A549 (cell line): ENCODE measurements at regions not wholly inside any gene's neighbourhood (a gene's known extent, or its start where the extent isn't known, plus 50 kb on each side); places are given as distances from the start of the nearest gene placed in this dataset.

Source experiments
- ATAC-seq, 2 experiments: fragments of 200-7000 bp in 1 of 2; fragments of >200 bp in 1 of 2; cut with Nextera tagmentation in 1 of 2; cut with Tn5 transposase in 1 of 2; 3 replicates each; pipeline versions ENCODE4 v1.8.0 to v1.9.1; 2018 to 2020; ENCODE audit warnings: mild to moderate bottlenecking in 1 of 2, moderate library complexity in 1 of 2
- CTCF ChIA-PET: fragments of 300-600 bp; sonication (Branson Sonifier 250); formaldehyde crosslinking; extraction: SDS; loops from one replicate; lab custom pipeline; 2021; ENCODE audit warnings: antibody characterized with exemption, inconsistent platforms; lab: Yijun Ruan, JAX
- POLR2A ChIA-PET: fragments of 350-600 bp; formaldehyde crosslinking; extraction: SDS; loops from one replicate; lab custom pipeline; 2021; ENCODE audit warnings: antibody characterized with exemption, inconsistent platforms; lab: Yijun Ruan, JAX
- DNase-seq, 2 experiments: peaks; one replicate each; pipeline versions ENCODE4 v3.0.0 to v3.0.0-alpha.2; 2011 to 2016; ENCODE audit warnings: low read depth in 1 of 2, low spot score in 1 of 2
- FAIRE-seq: peaks from 2 replicates; lab custom pipeline; 2011; peaks lifted over from hg19 to GRCh38; lab: Jason Lieb, UNC
- H3K27ac ChIP-seq, 2 experiments: fragments of >200 bp; sonication (Bioruptor Twin); formaldehyde crosslinking; 3 replicates each; pipeline ENCODE4 v1.5.1; 2016 to 2017
- H3K4me1 ChIP-seq: fragments of >200 bp; sonication (Bioruptor Twin); formaldehyde crosslinking; 3 replicates; pipeline ENCODE4 v1.6.1; 2016
- H3K4me2 ChIP-seq: fragments of >200 bp; sonication (Bioruptor Twin); formaldehyde crosslinking; 3 replicates; pipeline ENCODE4 v1.6.1; 2016
- H3K4me3 ChIP-seq: fragments of >200 bp; sonication (Bioruptor Twin); formaldehyde crosslinking; 3 replicates; pipeline ENCODE4 v1.5.1; 2016
- H3K9me3 ChIP-seq: fragments of >200 bp; sonication (Bioruptor Twin); formaldehyde crosslinking; 3 replicates; pipeline ENCODE4 v1.6.1; 2016
- EHF ChIP-seq: fragments of 250-450 bp; sonication (Bioruptor Pico); IDR thresholded peaks from 2 replicates; pipeline ENCODE4 v1.5.0; 2020; ENCODE audit warnings: mild to moderate bottlenecking
- EP300 ChIP-seq, 2 experiments: fragments of >200 bp; sonication (Bioruptor Twin); formaldehyde crosslinking; IDR thresholded peaks; 2 replicates in 1 of 2; 3 replicates in 1 of 2; pipeline ENCODE4 v1.6.1; 2016 to 2017
- ESRRA ChIP-seq: fragments of 150-350 bp; IDR thresholded peaks from 2 replicates; pipeline ENCODE4 v1.6.1; 2014; ENCODE audit warnings: mild to moderate bottlenecking, low read length, borderline replicate concordance
- FOSB ChIP-seq: fragments of 250-450 bp; sonication (Bioruptor Pico); IDR thresholded peaks from 2 replicates; pipeline ENCODE4 v1.5.0; 2020; ENCODE audit warnings: mild to moderate bottlenecking, moderate library complexity
- FOSL2 ChIP-seq, 2 experiments: fragments of 450-650 bp in 1 of 2; fragments of >200 bp in 1 of 2; sonication (Bioruptor Twin) in 1 of 2; formaldehyde crosslinking; IDR thresholded peaks; 2 replicates each; pipeline versions ENCODE4 v1.5.0 to v1.6.1; 2016 to 2020; ENCODE audit warnings: mild to moderate bottlenecking in 1 of 2, moderate library complexity in 1 of 2
- FOXS1 ChIP-seq: fragments of 250-450 bp; sonication (Bioruptor Pico); IDR thresholded peaks from 2 replicates; pipeline ENCODE4 v1.5.0; 2020; ENCODE audit warnings: mild to moderate bottlenecking, moderate library complexity
- HEYL ChIP-seq: fragments of 250-450 bp; sonication (Bioruptor Pico); IDR thresholded peaks from 2 replicates; pipeline ENCODE4 v1.8.0; 2021; ENCODE audit warnings: mild to moderate bottlenecking, moderate library complexity
- HOXB13 ChIP-seq: fragments of 250-450 bp; sonication (Bioruptor Pico); IDR thresholded peaks from 2 replicates; pipeline ENCODE4 v1.5.0; 2020; ENCODE audit warnings: low read depth, mild to moderate bottlenecking, moderate library complexity
- JUN ChIP-seq, 2 experiments: fragments of >200 bp; sonication (Bioruptor Twin); formaldehyde crosslinking; IDR thresholded peaks; 2 replicates in 1 of 2; 3 replicates in 1 of 2; pipeline ENCODE4 v1.6.1; 2016 to 2017
- KDM1A ChIP-seq: fragments of 200-600 bp; sonication (generic); IDR thresholded peaks from 2 replicates; pipeline ENCODE4 v1.6.1; 2016; ENCODE audit warnings: low read depth, mild to moderate bottlenecking
- KDM5A ChIP-seq: fragments of 200-600 bp; sonication (generic); IDR thresholded peaks from 2 replicates; pipeline ENCODE4 v1.6.1; 2016; ENCODE audit warnings: antibody characterized with exemption, mild to moderate bottlenecking
- MAZ ChIP-seq: fragments of 150-350 bp; IDR thresholded peaks from 2 replicates; pipeline ENCODE4 v1.6.1; 2014; ENCODE audit warnings: antibody characterized with exemption, low read depth, low read length, borderline replicate concordance
- MYC ChIP-seq: IDR thresholded peaks from 2 replicates; pipeline ENCODE4 v1.6.1; 2012; ENCODE audit warnings: mild to moderate bottlenecking, inconsistent platforms, low read length, improper control_type of control experiment, borderline replicate concordance
- NFE2L2 ChIP-seq: fragments of 150-350 bp; conservative IDR thresholded peaks from 2 replicates; pipeline ENCODE4 v1.6.1; 2014; ENCODE audit warnings: low read length
- NPAS2 ChIP-seq: fragments of 250-450 bp; sonication (Bioruptor Pico); IDR thresholded peaks from 2 replicates; pipeline ENCODE4 v1.8.0; 2022; ENCODE audit warnings: mild to moderate bottlenecking, moderate library complexity, borderline replicate concordance
- POLR2AphosphoS2 ChIP-seq: conservative IDR thresholded peaks from 2 replicates; pipeline ENCODE4 v1.6.1; 2012; ENCODE audit warnings: low read length, improper control_type of control experiment, inconsistent platforms
- RCOR1 ChIP-seq: fragments of 150-350 bp; IDR thresholded peaks from 2 replicates; pipeline ENCODE4 v1.6.1; 2014; ENCODE audit warnings: antibody characterized with exemption, low read length, low read depth
- RFX5 ChIP-seq: fragments of 450-650 bp; IDR thresholded peaks from 2 replicates; pipeline ENCODE4 v1.7.1; 2014; ENCODE audit warnings: antibody characterized with exemption, mild to moderate bottlenecking, moderate library complexity
- SMC3 ChIP-seq: fragments of >200 bp; sonication (Bioruptor Twin); formaldehyde crosslinking; IDR thresholded peaks from 3 replicates; pipeline ENCODE4 v1.6.1; 2018; ENCODE audit warnings: inconsistent platforms
- TFCP2L1 ChIP-seq: fragments of 250-450 bp; sonication (Bioruptor Pico); IDR thresholded peaks from 2 replicates; pipeline ENCODE4 v1.5.0; 2021; ENCODE audit warnings: mild to moderate bottlenecking
- ZSCAN20 ChIP-seq: fragments of 250-450 bp; sonication (Bioruptor Pico); IDR thresholded peaks from 2 replicates; pipeline ENCODE4 v1.8.0; 2022; ENCODE audit warnings: mild to moderate bottlenecking, moderate library complexity
- WGBS: methylation state at CpG from one replicate; pipeline ENCODE4 v1.1.6; 2017; ENCODE audit errors: missing lambda C conversion rate; 5-methylcytosine and 5-hydroxymethylcytosine counted together
- TF ChIP-seq, protein P1 (sequence below): fragments of 450-650 bp; IDR thresholded peaks from 2 replicates; pipeline ENCODE4 v1.6.1; 2014; ENCODE audit warnings: antibody characterized with exemption
- TF ChIP-seq, protein P2 (sequence below): fragments of 150-350 bp; IDR thresholded peaks from 2 replicates; pipeline ENCODE4 v1.6.1; 2014; ENCODE audit warnings: low read depth, mild to moderate bottlenecking, low read length
- TF ChIP-seq, protein P3 (sequence below): fragments of 250-450 bp; sonication (Bioruptor Pico); IDR thresholded peaks from 2 replicates; pipeline ENCODE4 v1.5.0; 2021; ENCODE audit warnings: mild to moderate bottlenecking, moderate library complexity, borderline replicate concordance
- TF ChIP-seq, protein P4 (sequence below): IDR thresholded peaks from 2 replicates; pipeline ENCODE4 v1.6.1; 2012
- TF ChIP-seq, protein P5 (sequence below): IDR thresholded peaks from 2 replicates; pipeline ENCODE4 v1.6.1; 2012
- TF ChIP-seq, protein P6 (sequence below): fragments of 250-450 bp; sonication (Bioruptor Pico); IDR thresholded peaks from 2 replicates; pipeline ENCODE4 v1.5.0; 2020; ENCODE audit warnings: low read depth, mild to moderate bottlenecking, moderate library complexity

DNA sequence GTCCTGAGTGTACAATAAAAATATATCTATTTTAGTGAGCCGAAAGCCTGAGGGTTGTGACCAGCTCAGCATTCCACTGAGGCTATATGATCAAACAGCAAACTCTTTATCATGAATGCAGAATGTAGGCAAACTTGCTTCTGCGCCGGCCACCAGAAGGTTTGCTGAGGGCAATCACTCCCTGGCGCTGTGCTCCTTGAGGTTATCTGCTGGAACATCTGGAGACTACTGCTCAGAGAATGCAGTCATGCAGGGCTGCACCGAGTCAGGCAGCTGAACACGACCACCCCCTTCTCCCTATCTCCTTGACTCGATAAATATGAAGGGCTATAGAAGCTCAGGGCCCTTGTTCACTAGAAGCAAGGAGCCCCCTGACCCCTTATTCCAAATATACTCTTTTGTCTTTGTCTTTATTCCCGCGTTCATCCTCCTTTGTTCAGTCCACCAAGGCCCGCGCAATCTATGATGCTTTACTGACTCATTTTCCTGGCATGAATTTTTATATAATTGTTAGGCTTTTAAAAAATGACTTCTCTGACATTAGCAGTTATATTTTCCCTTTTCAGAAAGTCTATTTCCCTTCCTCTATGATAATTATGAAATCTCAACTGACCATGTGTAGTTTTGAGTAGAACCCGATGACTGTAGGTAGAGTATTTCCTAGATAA is 1089.3 kb downstream of the SLC16A7 start:
- DNase-seq (no peak), FAIRE-seq (no peak), ATAC-seq (no peak)
- Histone ChIP-seq H3K27ac (no peak overlapping the region), H3K4me3 (no peak overlapping the region), H3K9me3 (0 out of 3 replicates have a peak, but pooled peaks cover 3% of the 10 kb centered on the region), H3K4me1 (no peaks in the 10 kb centered on the region), H3K4me2 (no peak overlapping the region)
- TF ChIP-seq, protein P1, sequence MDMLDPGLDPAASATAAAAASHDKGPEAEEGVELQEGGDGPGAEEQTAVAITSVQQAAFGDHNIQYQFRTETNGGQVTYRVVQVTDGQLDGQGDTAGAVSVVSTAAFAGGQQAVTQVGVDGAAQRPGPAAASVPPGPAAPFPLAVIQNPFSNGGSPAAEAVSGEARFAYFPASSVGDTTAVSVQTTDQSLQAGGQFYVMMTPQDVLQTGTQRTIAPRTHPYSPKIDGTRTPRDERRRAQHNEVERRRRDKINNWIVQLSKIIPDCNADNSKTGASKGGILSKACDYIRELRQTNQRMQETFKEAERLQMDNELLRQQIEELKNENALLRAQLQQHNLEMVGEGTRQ = no peak
- no peak for TF ChIP-seq POLR2AphosphoS2
- TF ChIP-seq MAZ = no peak
- TF ChIP-seq ZSCAN20 (CRISPR knock-in tag) = no peak
- TF ChIP-seq, protein P2, sequence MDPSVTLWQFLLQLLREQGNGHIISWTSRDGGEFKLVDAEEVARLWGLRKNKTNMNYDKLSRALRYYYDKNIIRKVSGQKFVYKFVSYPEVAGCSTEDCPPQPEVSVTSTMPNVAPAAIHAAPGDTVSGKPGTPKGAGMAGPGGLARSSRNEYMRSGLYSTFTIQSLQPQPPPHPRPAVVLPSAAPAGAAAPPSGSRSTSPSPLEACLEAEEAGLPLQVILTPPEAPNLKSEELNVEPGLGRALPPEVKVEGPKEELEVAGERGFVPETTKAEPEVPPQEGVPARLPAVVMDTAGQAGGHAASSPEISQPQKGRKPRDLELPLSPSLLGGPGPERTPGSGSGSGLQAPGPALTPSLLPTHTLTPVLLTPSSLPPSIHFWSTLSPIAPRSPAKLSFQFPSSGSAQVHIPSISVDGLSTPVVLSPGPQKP = no peak
- no peak for TF ChIP-seq SMC3
- TF ChIP-seq, protein P3, sequence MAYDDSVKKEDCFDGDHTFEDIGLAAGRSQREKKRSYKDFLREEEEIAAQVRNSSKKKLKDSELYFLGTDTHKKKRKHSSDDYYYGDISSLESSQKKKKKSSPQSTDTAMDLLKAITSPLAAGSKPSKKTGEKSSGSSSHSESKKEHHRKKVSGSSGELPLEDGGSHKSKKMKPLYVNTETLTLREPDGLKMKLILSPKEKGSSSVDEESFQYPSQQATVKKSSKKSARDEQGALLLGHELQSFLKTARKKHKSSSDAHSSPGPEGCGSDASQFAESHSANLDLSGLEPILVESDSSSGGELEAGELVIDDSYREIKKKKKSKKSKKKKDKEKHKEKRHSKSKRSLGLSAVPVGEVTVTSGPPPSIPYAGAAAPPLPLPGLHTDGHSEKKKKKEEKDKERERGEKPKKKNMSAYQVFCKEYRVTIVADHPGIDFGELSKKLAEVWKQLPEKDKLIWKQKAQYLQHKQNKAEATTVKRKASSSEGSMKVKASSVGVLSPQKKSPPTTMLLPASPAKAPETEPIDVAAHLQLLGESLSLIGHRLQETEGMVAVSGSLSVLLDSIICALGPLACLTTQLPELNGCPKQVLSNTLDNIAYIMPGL = no peak
- TF ChIP-seq EP300 (IDR thresholded peaks at IDR 0.05) = no peak
- TF ChIP-seq NFE2L2 = no peak
- TF ChIP-seq FOSB (CRISPR knock-in tag) = no peak
- no peak for TF ChIP-seq EHF (CRISPR knock-in tag)
- TF ChIP-seq HEYL (CRISPR knock-in tag) = no peak
- TF ChIP-seq RCOR1 = no peak
- TF ChIP-seq FOSL2 (IDR thresholded peaks at IDR 0.05) = no peak
- TF ChIP-seq FOSL2 (CRISPR knock-in tag; IDR thresholded peaks at IDR 0.05) = no peak
- TF ChIP-seq, protein P4, sequence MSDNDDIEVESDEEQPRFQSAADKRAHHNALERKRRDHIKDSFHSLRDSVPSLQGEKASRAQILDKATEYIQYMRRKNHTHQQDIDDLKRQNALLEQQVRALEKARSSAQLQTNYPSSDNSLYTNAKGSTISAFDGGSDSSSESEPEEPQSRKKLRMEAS = no peak
- no peak for TF ChIP-seq KDM5A
- TF ChIP-seq MYC = no peak
- TF ChIP-seq, protein P5, sequence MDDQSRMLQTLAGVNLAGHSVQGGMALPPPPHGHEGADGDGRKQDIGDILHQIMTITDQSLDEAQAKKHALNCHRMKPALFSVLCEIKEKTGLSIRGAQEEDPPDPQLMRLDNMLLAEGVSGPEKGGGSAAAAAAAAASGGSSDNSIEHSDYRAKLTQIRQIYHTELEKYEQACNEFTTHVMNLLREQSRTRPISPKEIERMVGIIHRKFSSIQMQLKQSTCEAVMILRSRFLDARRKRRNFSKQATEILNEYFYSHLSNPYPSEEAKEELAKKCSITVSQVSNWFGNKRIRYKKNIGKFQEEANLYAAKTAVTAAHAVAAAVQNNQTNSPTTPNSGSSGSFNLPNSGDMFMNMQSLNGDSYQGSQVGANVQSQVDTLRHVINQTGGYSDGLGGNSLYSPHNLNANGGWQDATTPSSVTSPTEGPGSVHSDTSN = no peak
- no peak for TF ChIP-seq RFX5
- POLR2A ChIA-PET = no interaction called here
- 50% methylated on average over 12 of the region's 12 CpGs for WGBS
- CTCF ChIA-PET = no interaction called here

DNA sequence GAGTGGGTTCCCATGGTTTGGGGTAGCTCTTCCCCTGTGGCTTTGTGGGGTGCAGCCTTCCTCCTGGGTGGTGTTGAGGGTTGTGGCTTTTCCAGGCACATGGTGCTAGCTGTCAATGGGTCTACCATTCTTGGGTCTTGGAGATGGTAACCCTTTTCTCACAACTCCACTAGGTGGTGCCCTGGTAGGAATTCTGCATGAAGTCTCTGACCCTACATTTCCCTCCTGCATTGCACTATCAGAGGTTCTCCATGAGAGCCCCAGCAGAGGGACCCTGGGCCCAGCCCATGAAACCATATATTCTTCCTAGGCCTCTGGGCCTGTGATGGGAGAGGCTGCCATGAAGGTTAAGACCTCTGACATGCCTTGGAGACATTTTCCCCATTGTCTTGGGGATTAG is 1093.3 kb downstream of the SLC16A7 start:
- H3K4me2 ChIP-seq = no peak overlapping the region
- no peak for ATAC-seq
- TF ChIP-seq MYC (no peak), ESRRA (no peak), ZSCAN20 (CRISPR knock-in tag) (no peak), HOXB13 (CRISPR knock-in tag) (no peak), MAZ (no peak), RFX5 (no peak), FOXS1 (no peak), KDM1A (no peak), NPAS2 (CRISPR knock-in tag) (no peak), EHF (CRISPR knock-in tag) (no peak), JUN (IDR thresholded peaks at IDR 0.05) (no peak), TFCP2L1 (CRISPR knock-in tag) (no peak)
- TF ChIP-seq, protein P6, sequence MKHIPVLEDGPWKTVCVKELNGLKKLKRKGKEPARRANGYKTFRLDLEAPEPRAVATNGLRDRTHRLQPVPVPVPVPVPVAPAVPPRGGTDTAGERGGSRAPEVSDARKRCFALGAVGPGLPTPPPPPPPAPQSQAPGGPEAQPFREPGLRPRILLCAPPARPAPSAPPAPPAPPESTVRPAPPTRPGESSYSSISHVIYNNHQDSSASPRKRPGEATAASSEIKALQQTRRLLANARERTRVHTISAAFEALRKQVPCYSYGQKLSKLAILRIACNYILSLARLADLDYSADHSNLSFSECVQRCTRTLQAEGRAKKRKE (CRISPR knock-in tag) = no peak

More for the DNA sequence above, 1093.3 kb downstream of the SLC16A7 start:
- 0 out of 3 replicates have a peak, but pooled peaks cover 3% of the 10 kb centered on the region for H3K9me3 ChIP-seq
- no peak overlapping the region for H3K27ac ChIP-seq
- FAIRE-seq = no peak
- H3K4me1 ChIP-seq = no peaks in the 10 kb centered on the region
- H3K4me3 ChIP-seq = no peak overlapping the region
- DNase-seq = peak in 1 of 2 experiments; percentile 3
- CTCF ChIA-PET = no interaction called here
- POLR2A ChIA-PET = no interaction called here
